HUES6 (cell line): ENCODE measurements at regions not wholly inside any gene's neighbourhood (a gene's known extent, or its start where the extent isn't known, plus 50 kb on each side); places are given as distances from the start of the nearest gene placed in this dataset.
"Not testable (repeated sequence)": the region's sequence is repeated elsewhere in the genome, so short reads cannot be mapped to it uniquely, and the experiment has no call there.

Experiments used
- H3K27ac ChIP-seq: 2 replicates; pipeline ENCODE4 v1.7.0; 2013; ENCODE audit warnings: low read depth, mild to moderate bottlenecking, low read length, inconsistent platforms
- H3K27me3 ChIP-seq: 2 replicates; pipeline ENCODE4 v1.6.1; 2013; ENCODE audit warnings: low read length; ENCODE audit not compliant: control insufficient read depth, insufficient read depth
- H3K36me3 ChIP-seq: 2 replicates; pipeline ENCODE4 v1.6.1; 2013; ENCODE audit warnings: low read length; ENCODE audit not compliant: control insufficient read depth, insufficient read depth
- H3K4me1 ChIP-seq: 2 replicates; pipeline ENCODE4 v1.6.1; 2013; ENCODE audit warnings: low read length; ENCODE audit not compliant: control insufficient read depth, insufficient read depth
- H3K4me3 ChIP-seq: 2 replicates; pipeline ENCODE4 v1.5.1; 2013; ENCODE audit warnings: low read depth, low read length
- H3K9ac ChIP-seq: one replicate; pipeline ENCODE4 v1.6.1; 2013; ENCODE audit warnings: mild to moderate bottlenecking, low read length
- H3K9me3 ChIP-seq: 2 replicates; pipeline ENCODE4 v1.6.1; 2013; ENCODE audit warnings: low read depth, low read length; ENCODE audit not compliant: control insufficient read depth, insufficient read depth

GRCh38 chr14:87785897-87786296, 207.1 kb downstream of the GALC start:
- H3K9me3 ChIP-seq = peaks cover 11% of the 10 kb centered on the region

GRCh38 chr14:87784386-87784785, 208.6 kb downstream of the GALC start:
- Histone ChIP-seq H3K27ac (no peak overlapping the region), H3K9me3 (peaks cover 15% of the 10 kb centered on the region), H3K4me1 (no peaks in the 10 kb centered on the region), H3K4me3 (no peak overlapping the region), H3K36me3 (no peaks in the 10 kb centered on the region), H3K9ac (no peak overlapping the region), H3K27me3 (no peaks in the 10 kb centered on the region)

More at GRCh38 chr14:87785897-87786296, 207.1 kb downstream of the GALC start:
- no peaks in the 10 kb centered on the region for H3K36me3 ChIP-seq
- no peaks in the 10 kb centered on the region for H3K4me1 ChIP-seq
- no peak overlapping the region for H3K4me3 ChIP-seq
- no peak overlapping the region for H3K9ac ChIP-seq
- H3K27me3 ChIP-seq = no peaks in the 10 kb centered on the region
- no peak overlapping the region for H3K27ac ChIP-seq

- Histone ChIP-seq H3K36me3 (no peaks in the 10 kb centered on the region), H3K4me3 (no peak overlapping the region), H3K4me1 (no peaks in the 10 kb centered on the region), H3K9me3 (peaks cover 15% of the 10 kb centered on the region), H3K27ac (no peak overlapping the region), H3K9ac (no peak overlapping the region), H3K27me3 (no peaks in the 10 kb centered on the region)
Measured at GRCh38 chr14:87783071-87783470, 209.9 kb downstream of the GALC start.

DNA sequence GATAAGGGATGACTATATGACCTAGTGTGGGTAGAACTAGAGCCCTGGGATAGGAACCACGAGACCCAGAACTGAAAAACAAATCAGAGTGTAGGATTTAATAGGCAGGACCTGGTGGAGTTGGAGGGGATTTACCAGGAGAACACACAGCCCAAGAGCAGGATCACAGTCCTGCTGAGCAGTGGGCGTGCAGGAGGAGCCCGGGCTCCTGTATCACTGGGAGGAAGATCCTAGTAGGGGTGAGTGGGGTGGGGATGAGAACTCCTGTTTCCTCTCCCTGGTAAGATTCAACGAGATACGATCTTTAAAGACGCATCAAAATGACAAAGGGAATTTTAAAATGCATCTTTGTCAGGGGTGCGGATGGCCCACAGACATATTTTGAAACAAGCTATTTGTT, 220.1 kb downstream of the GALC start:
- no peaks in the 10 kb centered on the region for H3K4me1 ChIP-seq
- no peak overlapping the region for H3K27ac ChIP-seq
- no peaks in the 10 kb centered on the region for H3K9me3 ChIP-seq
- no peak overlapping the region for H3K9ac ChIP-seq
- H3K36me3 ChIP-seq = no peaks in the 10 kb centered on the region
- no peak overlapping the region for H3K4me3 ChIP-seq
- H3K27me3 ChIP-seq = no peaks in the 10 kb centered on the region

- Histone ChIP-seq H3K27me3 (no peaks in the 10 kb centered on the region), H3K4me1 (no peaks in the 10 kb centered on the region; the same call in 1 of the 2 replicates), H3K36me3 (no peaks in the 10 kb centered on the region), H3K27ac (no peak overlapping the region), H3K9ac (no peak overlapping the region), H3K9me3 (peaks cover 8% of the 10 kb centered on the region), H3K4me3 (no peak overlapping the region)
Measured at GRCh38 chr14:87767567-87767901, 225.4 kb downstream of the GALC start.

- H3K27me3 ChIP-seq = no peaks in the 10 kb centered on the region
- no peaks in the 10 kb centered on the region for H3K36me3 ChIP-seq
- H3K4me1 ChIP-seq = no peaks in the 10 kb centered on the region
- H3K9ac ChIP-seq = no peak overlapping the region
- H3K4me3 ChIP-seq = no peak overlapping the region
- peaks cover 22% of the 10 kb centered on the region for H3K9me3 ChIP-seq
- no peak overlapping the region for H3K27ac ChIP-seq
Measured at GRCh38 chr14:87758876-87759275, 234.1 kb downstream of the GALC start.

GRCh38 chr14:87756661-87757060, 236.3 kb downstream of the GALC start:
- no peaks in the 10 kb centered on the region for H3K4me1 ChIP-seq
- H3K4me3 ChIP-seq = no peak overlapping the region
- H3K27ac ChIP-seq = no peak overlapping the region
- no peak overlapping the region for H3K9ac ChIP-seq
- peaks cover 9% of the 10 kb centered on the region; the same call in 1 of the 2 replicates for H3K9me3 ChIP-seq
- H3K36me3 ChIP-seq = no peaks in the 10 kb centered on the region
- H3K27me3 ChIP-seq = no peaks in the 10 kb centered on the region

DNA sequence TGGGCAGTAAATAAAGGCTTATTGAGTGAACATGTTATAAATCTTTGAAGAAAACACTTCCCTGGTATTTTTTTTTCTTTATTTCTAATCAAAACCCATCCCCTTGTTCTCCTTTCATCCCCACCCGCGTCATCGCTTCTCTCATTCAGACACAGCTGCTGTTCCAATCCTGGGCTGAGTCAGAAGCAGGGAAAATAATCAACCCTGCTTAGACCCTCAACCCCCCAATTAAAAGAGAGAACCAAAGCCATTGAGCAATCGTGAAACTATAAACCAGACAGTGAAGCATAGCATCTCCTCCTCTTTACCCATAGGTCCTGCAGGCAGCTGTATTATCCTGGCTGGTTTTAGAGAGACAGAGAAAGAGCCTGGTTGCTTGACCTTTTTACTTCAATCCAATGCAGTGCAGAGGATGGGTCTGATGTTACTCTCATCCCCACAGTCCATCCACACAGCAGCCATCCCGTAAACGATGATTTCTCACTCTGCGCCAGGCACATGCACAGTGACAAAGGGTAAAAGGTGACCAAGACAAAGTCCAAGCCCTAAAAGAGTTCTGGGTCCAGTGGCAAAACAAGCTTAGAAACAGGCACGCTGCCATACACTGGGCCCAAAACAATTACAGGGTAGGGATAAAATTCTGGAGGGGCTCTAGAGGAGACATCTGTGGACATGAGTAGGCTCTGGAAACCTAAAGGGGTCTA, 238.3 kb downstream of the GALC start:
- H3K4me3 ChIP-seq = no peak overlapping the region
- H3K36me3 ChIP-seq = no peaks in the 10 kb centered on the region
- H3K27me3 ChIP-seq = no peaks in the 10 kb centered on the region
- no peak overlapping the region for H3K27ac ChIP-seq
- no peaks in the 10 kb centered on the region for H3K9me3 ChIP-seq
- H3K4me1 ChIP-seq = peaks cover 5% of the 10 kb centered on the region; the same call in 1 of the 2 replicates
- H3K9ac ChIP-seq = no peak overlapping the region

GRCh38 chr14:87748558-87748957, 244.4 kb downstream of the GALC start:
- H3K4me1 ChIP-seq = peaks cover 5% of the 10 kb centered on the region; the same call in 1 of the 2 replicates

GRCh38 chr14:87745507-87746118, 247.4 kb downstream of the GALC start:
- Histone ChIP-seq H3K4me1 (peaks cover 5% of the 10 kb centered on the region; the same call in 1 of the 2 replicates), H3K27me3 (no peaks in the 10 kb centered on the region), H3K36me3 (no peaks in the 10 kb centered on the region), H3K27ac (no peak overlapping the region), H3K4me3 (no peak overlapping the region), H3K9ac (no peak overlapping the region), H3K9me3 (no peaks in the 10 kb centered on the region)

More at GRCh38 chr14:87748558-87748957, 244.4 kb downstream of the GALC start:
- Histone ChIP-seq H3K4me3 (no peak overlapping the region), H3K36me3 (no peaks in the 10 kb centered on the region), H3K27me3 (no peaks in the 10 kb centered on the region), H3K9ac (no peak overlapping the region), H3K9me3 (no peaks in the 10 kb centered on the region), H3K27ac (no peak overlapping the region)

GRCh38 chr14:87734577-87735360, 258.2 kb downstream of the GALC start:
- H3K4me3 ChIP-seq, H3K36me3 ChIP-seq, H3K9ac ChIP-seq, H3K4me1 ChIP-seq, H3K27me3 ChIP-seq, H3K27ac ChIP-seq, H3K9me3 ChIP-seq: not testable (repeated sequence)
